Activated CD4-positive, alpha-beta T cell treated with anti-CD3 and anti-CD28 coated beads, Interleukin-2, Interleukin-6, amounts not matched to agents 100 ng/mL and 50 ng/mL, durations not matched to agents 16 hours and 8 hours (primary cell): ENCODE measurements at regions not wholly inside any gene's neighbourhood (a gene's known extent, or its start where the extent isn't known, plus 50 kb on each side); places are given as distances from the start of the nearest gene placed in this dataset.

ENCODE experiments used
- DNase-seq: peaks from one replicate; pipeline ENCODE4 v3.0.0-alpha.2; 2020

GRCh38 chr3:72698154-72698917 lies 149.9 kb downstream of the SHQ1 start:
- no peak for DNase-seq

GRCh38 chr3:72697717-72698116 lies 150.5 kb downstream of the SHQ1 start:
- DNase-seq, result no peak

GRCh38 chr3:72696815-72697214 lies 151.4 kb downstream of the SHQ1 start:
- DNase-seq, result no peak

- DNase-seq, result no peak
These were observed 153.8 kb downstream of the SHQ1 start for GRCh38 chr3:72694398-72694797.

GRCh38 chr3:72692990-72693389 lies 155.3 kb downstream of the SHQ1 start:
- DNase-seq, result no peak

- no peak for DNase-seq
These were observed 157.6 kb downstream of the SHQ1 start for GRCh38 chr3:72690629-72691028.

GRCh38 chr3:72682936-72683452 lies 165.3 kb downstream of the SHQ1 start:
- no peak for DNase-seq

- DNase-seq, result no peak
These were observed 166.6 kb downstream of the SHQ1 start for GRCh38 chr3:72681598-72681997.

- DNase-seq, result no peak
These were observed 167.5 kb downstream of the SHQ1 start for GRCh38 chr3:72680766-72681165.

- DNase-seq, result no peak
These were observed 168.6 kb downstream of the SHQ1 start for GRCh38 chr3:72679540-72680198.

GRCh38 chr3:72678867-72679266 lies 169.4 kb downstream of the SHQ1 start:
- DNase-seq, result peak; percentile 8

GRCh38 chr3:72678380-72678779 lies 169.9 kb downstream of the SHQ1 start:
- DNase-seq, result no peak

- DNase-seq, result no peak
These were observed 173.0 kb downstream of the SHQ1 start for GRCh38 chr3:72675243-72675642.

GRCh38 chr3:72673011-72673771 lies 175.1 kb downstream of the SHQ1 start:
- DNase-seq, result no peak

GRCh38 chr3:72669224-72669623 lies 179.0 kb downstream of the SHQ1 start:
- no peak for DNase-seq

GRCh38 chr3:72666447-72666755 lies 181.8 kb downstream of the SHQ1 start:
- no peak for DNase-seq

GRCh38 chr3:72665701-72666446 lies 182.4 kb downstream of the SHQ1 start:
- DNase-seq, result peak; percentile 55

- no peak for DNase-seq
These were observed 183.1 kb downstream of the SHQ1 start for GRCh38 chr3:72665103-72665502.

- DNase-seq, result no peak
These were observed 183.9 kb downstream of the SHQ1 start for GRCh38 chr3:72664184-72664975.

GRCh38 chr3:72663429-72663828 lies 184.8 kb downstream of the SHQ1 start:
- DNase-seq, result no peak

GRCh38 chr3:72661115-72661457 lies 187.2 kb downstream of the SHQ1 start:
- no peak for DNase-seq
